GM12874 (cell line): ENCODE measurements at regions not wholly inside any gene's neighbourhood (a gene's known extent, or its start where the extent isn't known, plus 50 kb on each side); places are given as distances from the start of the nearest gene placed in this dataset.

Experiments used
- CTCF ChIP-seq: IDR thresholded peaks from 2 replicates; pipeline ENCODE4 v1.5.1; 2011; ENCODE audit warnings: low read depth, mild to moderate bottlenecking, control low read depth, low read length, moderate library complexity; ENCODE audit not compliant: insufficient read depth

- TF ChIP-seq CTCF = no peak
Measured at GRCh38 chr6:93163146-93163545, 256.2 kb downstream of the EPHA7 start.

GRCh38 chr6:93139408-93140081, 279.8 kb downstream of the EPHA7 start:
- no peak for TF ChIP-seq CTCF

GRCh38 chr6:93136111-93136510, 283.2 kb downstream of the EPHA7 start:
- no peak for TF ChIP-seq CTCF

- no peak for TF ChIP-seq CTCF
Measured at GRCh38 chr6:93124006-93124632, 295.2 kb downstream of the EPHA7 start.

- no peak for TF ChIP-seq CTCF
Measured at GRCh38 chr6:93123585-93123984, 295.8 kb downstream of the EPHA7 start.

GRCh38 chr6:93120154-93120742, 299.1 kb downstream of the EPHA7 start:
- TF ChIP-seq CTCF = no peak

- no peak for TF ChIP-seq CTCF
Measured at GRCh38 chr6:93105907-93106306, 313.5 kb downstream of the EPHA7 start.
